ENCODE measurements at regions not wholly inside any gene's neighbourhood (a gene's known extent, or its start where the extent isn't known, plus 50 kb on each side); places are given as distances from the start of the nearest gene placed in this dataset.

DNA sequence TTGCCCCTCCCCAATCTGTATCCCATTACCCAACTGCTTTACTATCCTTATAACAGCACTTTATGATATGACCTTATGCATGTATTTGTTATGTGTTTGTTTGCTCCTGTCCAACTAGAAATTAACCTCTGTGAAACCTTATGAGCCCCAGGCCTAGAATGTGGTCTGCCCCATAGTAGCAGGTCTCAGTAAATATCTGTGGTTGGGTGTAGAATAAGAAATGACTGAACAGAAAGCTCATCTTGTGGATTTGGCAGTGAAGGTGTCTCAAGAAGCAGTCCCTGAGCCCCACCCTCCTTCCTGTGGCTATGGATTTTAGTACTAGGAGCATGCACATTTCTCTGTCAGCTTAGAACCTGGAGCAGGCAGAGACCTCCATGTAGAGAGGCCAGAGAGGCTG, 229.0 kb upstream of the LCORL start:
- Histone ChIP-seq H2AFZ (no peak overlapping the region), H3K9me2 (ENCODE audit: insufficient read depth) (no peaks in the 10 kb centered on the region), H3K27ac (no peak overlapping the region), H3K9me3 (ENCODE audit: insufficient read depth, low read depth) (no peaks in the 10 kb centered on the region), H3K36me3 (ENCODE audit: low read depth) (no peaks in the 10 kb centered on the region), H3K4me3 (no peak overlapping the region), H3K79me2 (ENCODE audit: low read depth) (no peaks in the 10 kb centered on the region), H4K20me1 (ENCODE audit: insufficient read depth) (no peaks in the 10 kb centered on the region), H3K4me2 (no peak overlapping the region), H3K27me3 (ENCODE audit: insufficient read depth, low read depth) (no peaks in the 10 kb centered on the region), H3F3A (ENCODE audit: insufficient read depth, low read depth) (no peaks in the 10 kb centered on the region), H3K4me1 (replicated peaks; ENCODE audit: insufficient read depth) (no peaks in the 10 kb centered on the region)
- intact Hi-C loops (cut with micrococcal nuclease; ENCODE audit: unreplicated experiment) = no loop called here
- CTCF ChIA-PET = no interaction called here
- no TSS peak for BruUV-seq (replicated peaks)
- DNase-seq = no peak
- POLR2A ChIA-PET (ENCODE audit: unreplicated experiment) = no interaction called here
- TF ChIP-seq CTCF (conservative IDR thresholded peaks at IDR 0.05) (no peak), EZH2 (IDR thresholded peaks at IDR 0.05; ENCODE audit: low read depth) (no peak)

- no peak for DNase-seq
- H3K9me3 ChIP-seq (ENCODE audit: insufficient read depth, low read depth) = no peaks in the 10 kb centered on the region
- H3K79me2 ChIP-seq (ENCODE audit: low read depth) = no peaks in the 10 kb centered on the region
- no TSS peak for BruUV-seq (replicated peaks)
- no peak for TF ChIP-seq EZH2 (IDR thresholded peaks at IDR 0.05; ENCODE audit: low read depth)
- TF ChIP-seq CTCF (conservative IDR thresholded peaks at IDR 0.05) = no peak
- no peak overlapping the region for H2AFZ ChIP-seq
- H3K36me3 ChIP-seq (ENCODE audit: low read depth) = no peaks in the 10 kb centered on the region
- H3K27me3 ChIP-seq (ENCODE audit: insufficient read depth, low read depth) = no peaks in the 10 kb centered on the region
- no peaks in the 10 kb centered on the region for H3K4me1 ChIP-seq (replicated peaks; ENCODE audit: insufficient read depth)
- CTCF ChIA-PET = no interaction called here
- H3K4me2 ChIP-seq = no peak overlapping the region
- POLR2A ChIA-PET (ENCODE audit: unreplicated experiment) = no interaction called here
- no peak overlapping the region for H3K4me3 ChIP-seq
- intact Hi-C loops (cut with micrococcal nuclease; ENCODE audit: unreplicated experiment) = no loop called here
- H3K27ac ChIP-seq = no peak overlapping the region
- H3K9me2 ChIP-seq (ENCODE audit: insufficient read depth) = no peaks in the 10 kb centered on the region
- no peaks in the 10 kb centered on the region for H3F3A ChIP-seq (ENCODE audit: insufficient read depth, low read depth)
- no peaks in the 10 kb centered on the region for H4K20me1 ChIP-seq (ENCODE audit: insufficient read depth)
Measured at GRCh38 chr4:18248611-18249010, 227.1 kb upstream of the LCORL start.

GRCh38 chr4:18247189-18247588, 225.6 kb upstream of the LCORL start:
- Histone ChIP-seq H3K4me1 (replicated peaks; ENCODE audit: insufficient read depth) (no peaks in the 10 kb centered on the region), H3K27me3 (ENCODE audit: insufficient read depth, low read depth) (no peaks in the 10 kb centered on the region), H2AFZ (no peak overlapping the region), H3K9me3 (ENCODE audit: insufficient read depth, low read depth) (no peaks in the 10 kb centered on the region), H3F3A (ENCODE audit: insufficient read depth, low read depth) (no peaks in the 10 kb centered on the region), H3K4me2 (no peak overlapping the region), H3K79me2 (ENCODE audit: low read depth) (no peaks in the 10 kb centered on the region), H3K36me3 (ENCODE audit: low read depth) (no peaks in the 10 kb centered on the region), H4K20me1 (ENCODE audit: insufficient read depth) (no peaks in the 10 kb centered on the region), H3K4me3 (no peak overlapping the region), H3K27ac (no peak overlapping the region), H3K9me2 (ENCODE audit: insufficient read depth) (no peaks in the 10 kb centered on the region)
- no peak for TF ChIP-seq CTCF (conservative IDR thresholded peaks at IDR 0.05)
- TF ChIP-seq EZH2 (IDR thresholded peaks at IDR 0.05; ENCODE audit: low read depth) = no peak
- intact Hi-C loops (cut with micrococcal nuclease; ENCODE audit: unreplicated experiment) = no loop called here
- CTCF ChIA-PET = no interaction called here
- DNase-seq = no peak
- POLR2A ChIA-PET (ENCODE audit: unreplicated experiment) = no interaction called here
- BruUV-seq (replicated peaks) = no TSS peak

Measured in PC-9 (cell line).